NCI-H345 treated with DMSO at 0.1 percent for 48 hours (cell line): ENCODE measurements at regions not wholly inside any gene's neighbourhood (a gene's known extent, or its start where the extent isn't known, plus 50 kb on each side); places are given as distances from the start of the nearest gene placed in this dataset.

Experiments
- DNase-seq: peaks from one replicate; lab custom pipeline; 2025; ENCODE audit not compliant: unreplicated experiment; lab: John Stamatoyannopoulos, UW

DNA sequence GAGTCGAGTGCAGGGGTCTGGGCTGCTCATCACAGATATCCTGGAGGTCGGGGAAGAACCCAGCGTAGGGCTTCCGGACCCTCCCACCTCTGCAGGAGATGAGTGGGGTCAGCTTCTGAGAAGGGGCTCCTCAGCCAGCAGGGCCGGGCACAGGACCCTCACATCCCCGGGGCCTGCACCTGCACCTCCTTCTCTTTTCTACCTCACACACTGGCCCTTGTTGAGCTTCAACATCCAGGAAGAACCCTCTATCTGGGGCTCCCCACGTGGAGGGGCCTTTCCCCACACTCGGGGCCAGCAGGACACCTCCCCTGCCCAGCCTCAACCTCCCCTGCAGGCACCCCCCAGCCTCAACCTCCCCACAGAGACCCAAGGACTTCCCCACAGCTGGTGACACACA lies 299.4 kb downstream of the CTTN start:
- DNase-seq: no peak

DNA sequence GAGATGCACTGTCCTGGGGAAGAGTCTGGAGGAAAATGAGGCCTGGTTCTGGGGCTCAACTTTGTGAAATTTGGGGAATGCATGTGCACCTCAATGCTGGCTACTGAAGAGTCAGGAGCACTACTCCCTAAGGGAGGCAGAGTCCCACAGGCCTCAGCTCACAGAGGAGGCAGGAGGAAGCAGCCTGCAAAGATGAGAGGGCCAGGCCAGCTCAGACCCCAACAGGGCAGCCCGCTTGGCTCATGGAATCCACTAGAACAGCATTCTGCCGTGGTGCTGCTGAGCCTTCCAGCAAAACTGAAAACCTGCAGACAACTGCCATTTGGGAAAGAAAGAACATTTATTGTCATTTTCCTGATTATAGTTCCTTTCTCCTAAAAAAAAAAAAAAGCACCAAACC lies 300.5 kb downstream of the CTTN start:
- DNase-seq: no peak

- no peak for DNase-seq
Measured at GRCh38 chr11:70699294-70700221, 301.2 kb downstream of the CTTN start.

DNA sequence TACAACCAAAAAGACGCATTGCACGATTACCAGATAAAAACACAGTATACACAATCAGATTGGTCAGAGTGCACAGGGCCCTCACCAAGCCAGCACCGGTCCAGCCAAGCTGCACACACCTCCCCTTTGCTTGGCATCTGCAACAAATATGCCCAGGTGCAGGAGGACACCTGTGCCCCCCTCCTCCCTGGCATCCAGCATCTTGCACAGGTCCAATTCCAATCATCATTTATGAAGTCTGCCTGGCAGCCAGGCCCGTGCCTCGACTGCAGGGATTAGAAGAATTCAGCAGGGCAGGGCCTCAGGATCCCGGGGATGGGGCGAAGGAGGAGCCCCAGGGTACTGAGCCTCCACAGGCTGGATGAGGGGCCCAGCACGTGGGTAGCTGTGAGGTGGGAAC lies 302.1 kb downstream of the CTTN start:
- no peak for DNase-seq

GRCh38 chr11:70700871-70701270 lies 302.5 kb downstream of the CTTN start:
- no peak for DNase-seq

- no peak for DNase-seq
Measured at GRCh38 chr11:70702040-70702648, 303.8 kb downstream of the CTTN start.

GRCh38 chr11:70703141-70704064 lies 305.1 kb downstream of the CTTN start:
- no peak for DNase-seq

- DNase-seq: no peak
Measured at GRCh38 chr11:70705097-70705496, 306.8 kb downstream of the CTTN start.

- DNase-seq: no peak
Measured at GRCh38 chr11:70705930-70706329, 307.6 kb downstream of the CTTN start.

DNA sequence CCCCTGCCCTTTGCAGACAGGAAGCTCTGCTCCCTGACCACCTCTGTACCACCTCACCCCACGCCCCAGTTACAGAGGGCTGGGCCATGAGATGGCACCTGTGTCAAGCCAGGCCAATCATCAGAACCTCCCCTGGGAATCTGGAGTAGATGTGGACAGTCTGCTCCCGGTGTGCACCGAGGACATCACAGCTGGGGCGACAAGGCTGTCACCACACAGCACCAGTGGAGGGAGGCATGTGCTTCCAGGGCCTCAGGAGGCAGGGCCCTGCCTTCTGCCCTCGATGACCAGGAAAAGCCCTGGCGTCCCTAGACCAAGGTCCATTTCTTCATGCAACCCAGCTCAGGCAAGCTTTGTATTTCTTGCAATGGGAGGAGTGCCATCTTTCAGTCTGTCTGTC lies 309.5 kb downstream of the CTTN start:
- DNase-seq: no peak

GRCh38 chr11:70709596-70709995 lies 311.3 kb downstream of the CTTN start:
- DNase-seq: no peak

DNA sequence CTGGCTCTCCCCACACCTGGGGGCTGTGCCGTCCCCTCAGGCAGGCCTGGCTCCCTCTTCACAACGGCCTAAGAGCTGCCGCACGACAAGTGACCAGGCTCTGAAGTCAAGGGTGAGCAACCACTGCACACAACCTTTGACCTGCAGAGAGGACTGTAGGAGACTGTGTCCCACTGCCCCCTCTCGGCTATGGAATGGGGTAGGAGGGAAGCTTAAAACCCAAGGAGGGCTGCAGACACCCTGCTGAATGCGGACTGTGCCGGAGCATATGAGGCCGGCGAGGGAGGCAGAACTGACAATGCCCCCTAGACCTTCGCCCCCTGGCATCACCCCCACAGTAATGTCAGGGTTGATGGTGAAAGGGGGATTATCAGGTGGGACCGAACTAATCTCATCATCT lies 311.9 kb downstream of the CTTN start:
- DNase-seq: no peak

- DNase-seq: no peak
Measured at GRCh38 chr11:70710601-70711000, 312.3 kb downstream of the CTTN start.

GRCh38 chr11:70711095-70711910 lies 313.0 kb downstream of the CTTN start:
- DNase-seq: no peak

GRCh38 chr11:70711911-70712185 lies 313.5 kb downstream of the CTTN start:
- no peak for DNase-seq

GRCh38 chr11:70712471-70712870 lies 314.1 kb downstream of the CTTN start:
- no peak for DNase-seq

- DNase-seq: no peak
Measured at GRCh38 chr11:70713086-70713835, 314.9 kb downstream of the CTTN start.

GRCh38 chr11:70713988-70714665 lies 315.8 kb downstream of the CTTN start:
- no peak for DNase-seq

DNA sequence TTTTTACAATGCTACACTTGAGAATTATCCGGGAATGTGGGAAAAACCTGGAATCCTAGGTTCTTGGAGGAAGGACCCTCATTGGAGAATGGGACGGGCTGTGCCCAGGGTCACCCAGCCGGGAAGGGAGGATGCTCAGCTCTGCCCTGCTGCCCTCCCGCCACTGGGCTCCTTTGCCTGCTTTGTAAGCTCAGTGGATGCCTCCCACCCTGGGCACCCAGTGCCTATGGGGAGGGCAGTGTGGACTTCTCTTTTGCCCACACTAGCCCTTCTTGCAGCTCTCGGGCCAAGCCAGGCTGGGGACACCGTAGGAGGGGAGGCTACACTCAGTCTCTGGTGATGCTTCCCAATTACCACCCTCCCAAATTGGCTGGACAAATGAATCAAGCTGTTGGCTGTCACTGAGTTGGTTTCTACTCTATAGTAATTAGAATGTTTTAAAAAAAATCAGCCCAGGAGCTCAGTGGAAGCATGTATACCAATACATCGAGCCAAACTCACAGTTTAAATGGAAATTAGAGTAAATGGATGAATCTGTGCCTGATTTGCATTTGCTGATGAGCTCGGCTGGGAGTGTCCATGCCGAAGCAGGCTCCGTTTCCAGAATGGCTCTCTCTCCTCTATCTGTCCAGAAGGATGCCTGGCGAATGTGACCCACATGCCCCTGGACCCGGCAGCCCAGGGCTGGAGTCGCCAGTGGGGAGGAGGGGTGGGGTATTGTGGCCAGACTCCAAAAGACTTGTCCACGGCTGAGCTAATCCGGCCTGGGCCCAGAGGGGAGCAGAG lies 317.0 kb downstream of the CTTN start:
- DNase-seq: no peak
